GM19452 (cell line): ENCODE measurements at regions not wholly inside any gene's neighbourhood (a gene's known extent, or its start where the extent isn't known, plus 50 kb on each side); places are given as distances from the start of the nearest gene placed in this dataset.
"Not testable (repeated sequence)": the region's sequence is repeated elsewhere in the genome, so short reads cannot be mapped to it uniquely, and the experiment has no call there.

ENCODE experiments used
- ATAC-seq: cut with Tn5 transposase; IDR thresholded peaks from one replicate; pipeline ENCODE4 v1.9.1; 2021; ENCODE audit not compliant: unreplicated experiment

- ATAC-seq, result no peak
Measured at GRCh38 chr4:164177153-164177552, 576.8 kb upstream of the SMIM31 start.

GRCh38 chr4:164177753-164178152, 576.2 kb upstream of the SMIM31 start:
- ATAC-seq, result no peak

GRCh38 chr4:164188236-164188635, 565.7 kb upstream of the SMIM31 start:
- no peak for ATAC-seq

GRCh38 chr4:164192844-164193243, 561.1 kb upstream of the SMIM31 start:
- no peak for ATAC-seq

- no peak for ATAC-seq
Measured at GRCh38 chr4:164193676-164194075, 560.3 kb upstream of the SMIM31 start.

- ATAC-seq, result no peak
Measured at GRCh38 chr4:164197556-164197955, 556.4 kb upstream of the SMIM31 start.

- no peak for ATAC-seq
Measured at GRCh38 chr4:164203476-164203875, 550.5 kb upstream of the SMIM31 start.

- no peak for ATAC-seq
Measured at GRCh38 chr4:164204434-164204833, 549.5 kb upstream of the SMIM31 start.

- no peak for ATAC-seq
Measured at GRCh38 chr4:164207460-164207859, 546.5 kb upstream of the SMIM31 start.

- no peak for ATAC-seq
Measured at GRCh38 chr4:164210377-164210776, 543.6 kb upstream of the SMIM31 start.

- no peak for ATAC-seq
Measured at GRCh38 chr4:164212134-164212533, 541.8 kb upstream of the SMIM31 start.

- no peak for ATAC-seq
Measured at GRCh38 chr4:164212714-164213113, 541.2 kb upstream of the SMIM31 start.

- no peak for ATAC-seq
Measured at GRCh38 chr4:164215113-164215741, 538.7 kb upstream of the SMIM31 start.

GRCh38 chr4:164221631-164222030, 532.3 kb upstream of the SMIM31 start:
- ATAC-seq, result no peak

GRCh38 chr4:164224871-164225270, 529.1 kb upstream of the SMIM31 start:
- ATAC-seq, result no peak

- ATAC-seq, result no peak
Measured at GRCh38 chr4:164229255-164229654, 524.7 kb upstream of the SMIM31 start.

GRCh38 chr4:164239433-164239832, 514.5 kb upstream of the SMIM31 start:
- ATAC-seq, result no peak

- ATAC-seq, result no peak
Measured at GRCh38 chr4:164239976-164240375, 514.0 kb upstream of the SMIM31 start.

- no peak for ATAC-seq
Measured at GRCh38 chr4:164251257-164251656, 502.7 kb upstream of the SMIM31 start.

GRCh38 chr4:164252286-164252685, 501.6 kb upstream of the SMIM31 start:
- no peak for ATAC-seq

- no peak for ATAC-seq
Measured at GRCh38 chr4:164261831-164262230, 492.1 kb upstream of the SMIM31 start.

GRCh38 chr4:164262508-164262907, 491.4 kb upstream of the SMIM31 start:
- not testable (repeated sequence) for ATAC-seq

- ATAC-seq, result not testable (repeated sequence)
Measured at GRCh38 chr4:164277414-164277813, 476.5 kb upstream of the SMIM31 start.
